WTC11 (cell line): ENCODE measurements at regions not wholly inside any gene's neighbourhood (a gene's known extent, or its start where the extent isn't known, plus 50 kb on each side); places are given as distances from the start of the nearest gene placed in this dataset.

ENCODE experiments used
- ATAC-seq: fragments of 200-7000 bp; cut with Tn5 transposase; 2 replicates; pipeline ENCODE4 v1.10.0; 2021; ENCODE audit warnings: mild to moderate bottlenecking, moderate library complexity
- CTCF ChIA-PET: fragments of 300-600 bp; sonication (Branson Sonifier 250); formaldehyde crosslinking; loops from one replicate; lab custom pipeline; 2021; ENCODE audit warnings: antibody characterized with exemption; lab: Charles Lee
- POLR2A ChIA-PET: fragments of 350-600 bp; sonication (Branson Sonifier 250); formaldehyde crosslinking; loops from one replicate; lab custom pipeline; 2021; ENCODE audit warnings: antibody characterized with exemption; lab: Charles Lee
- DNase-seq: peaks from one replicate; pipeline ENCODE4 v3.0.0; 2021; ENCODE audit warnings: low spot score
- H3K27ac Mint-ChIP-seq: 2 replicates; pipeline ENCODE4 v1.8.0; 2021; ENCODE audit warnings: mixed read lengths
- H3K27me3 Mint-ChIP-seq: 2 replicates; pipeline ENCODE4 v1.8.0; 2021; ENCODE audit warnings: low read depth, mild to moderate bottlenecking, moderate library complexity, mixed read lengths
- H3K36me3 Mint-ChIP-seq: 2 replicates; pipeline ENCODE4 v1.8.0; 2021; ENCODE audit warnings: mixed read lengths
- H3K4me1 Mint-ChIP-seq: 2 replicates; pipeline ENCODE4 v1.8.0; 2022; ENCODE audit warnings: mixed read lengths
- H3K4me3 Mint-ChIP-seq: 2 replicates; pipeline ENCODE4 v1.8.0; 2021; ENCODE audit warnings: mild to moderate bottlenecking, moderate library complexity, mixed read lengths
- H3K9me3 Mint-ChIP-seq: 2 replicates; pipeline ENCODE4 v1.8.0; 2021; ENCODE audit warnings: mixed read lengths
- AFF4 ChIP-seq: sonication (generic); formaldehyde crosslinking; IDR thresholded peaks from 2 replicates; pipeline ENCODE4 v1.8.1; 2023; ENCODE audit warnings: mild to moderate bottlenecking, missing genetic modification reagents, borderline replicate concordance
- CDX4 ChIP-seq: fragments of 250-450 bp; sonication (Bioruptor Pico); IDR thresholded peaks from 2 replicates; pipeline ENCODE4 v1.9.0; 2021; ENCODE audit warnings: moderate library complexity, mild to moderate bottlenecking, inconsistent platforms, borderline replicate concordance
- CREM ChIP-seq: sonication (generic); formaldehyde crosslinking; IDR thresholded peaks from 2 replicates; pipeline ENCODE4 v1.8.1; 2022; ENCODE audit warnings: mild to moderate bottlenecking, missing genetic modification reagents, moderate library complexity
- E2F1 ChIP-seq: sonication (generic); formaldehyde crosslinking; IDR thresholded peaks from 2 replicates; pipeline ENCODE4 v1.8.0; 2022; ENCODE audit warnings: mild to moderate bottlenecking, missing genetic modification reagents
- EMX1 ChIP-seq: fragments of 250-450 bp; sonication (Bioruptor Pico); IDR thresholded peaks from 2 replicates; pipeline ENCODE4 v1.8.0; 2021; ENCODE audit warnings: mild to moderate bottlenecking
- ESRRA ChIP-seq: sonication (generic); formaldehyde crosslinking; IDR thresholded peaks from 2 replicates; pipeline ENCODE4 v1.8.1; 2022; ENCODE audit warnings: mild to moderate bottlenecking, missing genetic modification reagents, borderline replicate concordance
- ETV6 ChIP-seq: sonication (generic); formaldehyde crosslinking; IDR thresholded peaks from 2 replicates; pipeline ENCODE4 v1.8.1; 2022; ENCODE audit warnings: mild to moderate bottlenecking, missing genetic modification reagents
- GRHL2 ChIP-seq: fragments of 250-450 bp; sonication (Bioruptor Pico); IDR thresholded peaks from 2 replicates; pipeline ENCODE4 v1.8.0; 2022; ENCODE audit warnings: mild to moderate bottlenecking, moderate library complexity; ENCODE audit not compliant: insufficient replicate concordance, severe bottlenecking
- IRF1 ChIP-seq: sonication (generic); formaldehyde crosslinking; IDR thresholded peaks from 2 replicates; pipeline ENCODE4 v1.8.0; 2023; ENCODE audit warnings: missing genetic modification reagents
- JAZF1 ChIP-seq: fragments of 250-450 bp; sonication (Bioruptor Pico); IDR thresholded peaks from 2 replicates; pipeline ENCODE4 v1.9.0; 2021; ENCODE audit warnings: moderate library complexity, mild to moderate bottlenecking, inconsistent platforms
- OVOL2 ChIP-seq: fragments of 250-450 bp; sonication (Bioruptor Pico); IDR thresholded peaks from 2 replicates; pipeline ENCODE4 v1.9.0; 2021; ENCODE audit warnings: mild to moderate bottlenecking, borderline replicate concordance
- TEAD4 ChIP-seq: sonication (generic); formaldehyde crosslinking; IDR thresholded peaks from 2 replicates; pipeline ENCODE4 v1.8.0; 2022; ENCODE audit warnings: mild to moderate bottlenecking, missing genetic modification reagents
- USF1 ChIP-seq: sonication (generic); formaldehyde crosslinking; IDR thresholded peaks from 2 replicates; pipeline ENCODE4 v1.8.0; 2022; ENCODE audit warnings: mild to moderate bottlenecking, missing genetic modification reagents
- ZNF219 ChIP-seq: sonication (generic); formaldehyde crosslinking; IDR thresholded peaks from 2 replicates; pipeline ENCODE4 v1.8.0; 2023; ENCODE audit warnings: missing genetic modification reagents, mild to moderate bottlenecking, borderline replicate concordance
- TF ChIP-seq, protein P1 (sequence below): sonication (generic); formaldehyde crosslinking; IDR thresholded peaks from 2 replicates; pipeline ENCODE4 v1.8.0; 2023; ENCODE audit warnings: missing genetic modification reagents, mild to moderate bottlenecking, borderline replicate concordance
- TF ChIP-seq, protein P2 (sequence below): sonication (generic); formaldehyde crosslinking; IDR thresholded peaks from 2 replicates; pipeline ENCODE4 v1.8.0; 2023; ENCODE audit warnings: mild to moderate bottlenecking, missing genetic modification reagents

DNA sequence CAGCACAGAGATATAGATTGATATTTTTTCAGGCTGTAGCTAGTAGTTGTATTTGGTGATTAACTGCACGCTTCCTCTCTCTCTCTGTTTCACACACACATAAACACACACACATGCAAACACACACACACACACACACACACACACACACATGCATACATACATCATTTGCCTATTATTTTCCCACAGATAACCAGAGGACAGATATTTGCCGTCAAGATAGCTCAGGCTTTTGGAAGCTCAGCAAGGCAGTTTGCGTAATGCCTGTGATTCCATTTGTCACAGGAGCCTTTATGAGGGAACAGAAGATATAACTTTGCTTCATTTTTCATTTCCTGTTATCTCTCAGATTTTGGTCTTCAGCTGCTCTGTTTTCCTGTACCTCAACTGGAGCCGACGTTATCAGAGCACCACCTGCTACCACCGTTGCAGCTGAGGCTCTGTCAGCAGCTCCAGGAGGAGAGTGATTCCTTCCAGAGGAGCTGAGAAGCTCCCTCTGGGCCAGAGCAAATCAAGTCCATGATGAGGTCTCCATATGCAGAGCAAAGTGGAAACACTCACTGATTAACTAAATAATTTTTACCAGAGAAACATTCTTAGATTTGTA is 341.9 kb upstream of the PIK3C3 start:
- ATAC-seq (no peak), DNase-seq (no peak)
- H3K36me3 Mint-ChIP-seq, result peaks cover 14% of the 10 kb centered on the region
- H3K4me1 Mint-ChIP-seq, result no peaks in the 10 kb centered on the region
- H3K9me3 Mint-ChIP-seq, result peaks cover 19% of the 10 kb centered on the region
- no peak overlapping the region for H3K4me3 Mint-ChIP-seq
- ChIA-PET CTCF (no interaction called here), POLR2A (no interaction called here)
- H3K27me3 Mint-ChIP-seq, result no peaks in the 10 kb centered on the region
- TF ChIP-seq JAZF1 (CRISPR knock-in tag) (no peak), CDX4 (no peak), IRF1 (no peak), GRHL2 (no peak), ETV6 (CRISPR knock-in tag) (no peak), E2F1 (CRISPR knock-in tag) (no peak), ESRRA (CRISPR knock-in tag) (no peak), TEAD4 (no peak), USF1 (no peak), OVOL2 (CRISPR knock-in tag) (no peak), AFF4 (CRISPR knock-in tag) (no peak), ZNF219 (no peak), EMX1 (no peak), CREM (no peak)
- TF ChIP-seq, protein P1, sequence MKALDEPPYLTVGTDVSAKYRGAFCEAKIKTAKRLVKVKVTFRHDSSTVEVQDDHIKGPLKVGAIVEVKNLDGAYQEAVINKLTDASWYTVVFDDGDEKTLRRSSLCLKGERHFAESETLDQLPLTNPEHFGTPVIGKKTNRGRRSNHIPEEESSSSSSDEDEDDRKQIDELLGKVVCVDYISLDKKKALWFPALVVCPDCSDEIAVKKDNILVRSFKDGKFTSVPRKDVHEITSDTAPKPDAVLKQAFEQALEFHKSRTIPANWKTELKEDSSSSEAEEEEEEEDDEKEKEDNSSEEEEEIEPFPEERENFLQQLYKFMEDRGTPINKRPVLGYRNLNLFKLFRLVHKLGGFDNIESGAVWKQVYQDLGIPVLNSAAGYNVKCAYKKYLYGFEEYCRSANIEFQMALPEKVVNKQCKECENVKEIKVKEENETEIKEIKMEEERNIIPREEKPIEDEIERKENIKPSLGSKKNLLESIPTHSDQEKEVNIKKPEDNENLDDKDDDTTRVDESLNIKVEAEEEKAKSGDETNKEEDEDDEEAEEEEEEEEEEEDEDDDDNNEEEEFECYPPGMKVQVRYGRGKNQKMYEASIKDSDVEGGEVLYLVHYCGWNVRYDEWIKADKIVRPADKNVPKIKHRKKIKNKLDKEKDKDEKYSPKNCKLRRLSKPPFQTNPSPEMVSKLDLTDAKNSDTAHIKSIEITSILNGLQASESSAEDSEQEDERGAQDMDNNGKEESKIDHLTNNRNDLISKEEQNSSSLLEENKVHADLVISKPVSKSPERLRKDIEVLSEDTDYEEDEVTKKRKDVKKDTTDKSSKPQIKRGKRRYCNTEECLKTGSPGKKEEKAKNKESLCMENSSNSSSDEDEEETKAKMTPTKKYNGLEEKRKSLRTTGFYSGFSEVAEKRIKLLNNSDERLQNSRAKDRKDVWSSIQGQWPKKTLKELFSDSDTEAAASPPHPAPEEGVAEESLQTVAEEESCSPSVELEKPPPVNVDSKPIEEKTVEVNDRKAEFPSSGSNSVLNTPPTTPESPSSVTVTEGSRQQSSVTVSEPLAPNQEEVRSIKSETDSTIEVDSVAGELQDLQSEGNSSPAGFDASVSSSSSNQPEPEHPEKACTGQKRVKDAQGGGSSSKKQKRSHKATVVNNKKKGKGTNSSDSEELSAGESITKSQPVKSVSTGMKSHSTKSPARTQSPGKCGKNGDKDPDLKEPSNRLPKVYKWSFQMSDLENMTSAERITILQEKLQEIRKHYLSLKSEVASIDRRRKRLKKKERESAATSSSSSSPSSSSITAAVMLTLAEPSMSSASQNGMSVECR (CRISPR knock-in tag), result no peak
- TF ChIP-seq, protein P2, sequence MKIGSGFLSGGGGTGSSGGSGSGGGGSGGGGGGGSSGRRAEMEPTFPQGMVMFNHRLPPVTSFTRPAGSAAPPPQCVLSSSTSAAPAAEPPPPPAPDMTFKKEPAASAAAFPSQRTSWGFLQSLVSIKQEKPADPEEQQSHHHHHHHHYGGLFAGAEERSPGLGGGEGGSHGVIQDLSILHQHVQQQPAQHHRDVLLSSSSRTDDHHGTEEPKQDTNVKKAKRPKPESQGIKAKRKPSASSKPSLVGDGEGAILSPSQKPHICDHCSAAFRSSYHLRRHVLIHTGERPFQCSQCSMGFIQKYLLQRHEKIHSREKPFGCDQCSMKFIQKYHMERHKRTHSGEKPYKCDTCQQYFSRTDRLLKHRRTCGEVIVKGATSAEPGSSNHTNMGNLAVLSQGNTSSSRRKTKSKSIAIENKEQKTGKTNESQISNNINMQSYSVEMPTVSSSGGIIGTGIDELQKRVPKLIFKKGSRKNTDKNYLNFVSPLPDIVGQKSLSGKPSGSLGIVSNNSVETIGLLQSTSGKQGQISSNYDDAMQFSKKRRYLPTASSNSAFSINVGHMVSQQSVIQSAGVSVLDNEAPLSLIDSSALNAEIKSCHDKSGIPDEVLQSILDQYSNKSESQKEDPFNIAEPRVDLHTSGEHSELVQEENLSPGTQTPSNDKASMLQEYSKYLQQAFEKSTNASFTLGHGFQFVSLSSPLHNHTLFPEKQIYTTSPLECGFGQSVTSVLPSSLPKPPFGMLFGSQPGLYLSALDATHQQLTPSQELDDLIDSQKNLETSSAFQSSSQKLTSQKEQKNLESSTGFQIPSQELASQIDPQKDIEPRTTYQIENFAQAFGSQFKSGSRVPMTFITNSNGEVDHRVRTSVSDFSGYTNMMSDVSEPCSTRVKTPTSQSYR, result no peak
- no peak overlapping the region for H3K27ac Mint-ChIP-seq
